Brain microvascular endothelial cell (primary cell): ENCODE measurements at regions not wholly inside any gene's neighbourhood (a gene's known extent, or its start where the extent isn't known, plus 50 kb on each side); places are given as distances from the start of the nearest gene placed in this dataset.

Experiments
- DNase-seq: peaks from one replicate; pipeline ENCODE4 v3.0.0-alpha.2; 2020
- H3K27ac ChIP-seq: fragments of 250-450 bp; sonication (Bioruptor Pico); 2 replicates; pipeline ENCODE4 v1.5.1; 2020; ENCODE audit warnings: mild to moderate bottlenecking, moderate library complexity
- H3K27me3 ChIP-seq: fragments of 250-450 bp; sonication (Bioruptor Pico); replicated peaks from 2 replicates; pipeline ENCODE4 v1.5.1; 2020; ENCODE audit warnings: mild to moderate bottlenecking
- H3K36me3 ChIP-seq: fragments of 250-450 bp; sonication (Bioruptor Pico); replicated peaks from 2 replicates; pipeline ENCODE4 v1.5.1; 2020; ENCODE audit warnings: mild to moderate bottlenecking
- H3K4me3 ChIP-seq: 2 replicates; pipeline ENCODE4 v1.5.1; 2011; ENCODE audit warnings: low read depth, mild to moderate bottlenecking, control low read depth, low read length, moderate library complexity
- in situ Hi-C: cut with HindIII; loops from 2 replicates; pipeline ENCODE4 v1.10.0; 2017; ENCODE audit warnings: low sequenced_read_pairs, low pct_ligation_motif_present
- TF ChIP-seq, protein P1 (sequence below): IDR thresholded peaks from 2 replicates; pipeline ENCODE4 v1.5.1; 2011; ENCODE audit warnings: low read depth, mild to moderate bottlenecking, moderate library complexity, low read length, control low read depth, inconsistent platforms; ENCODE audit errors: missing control alignments

DNA sequence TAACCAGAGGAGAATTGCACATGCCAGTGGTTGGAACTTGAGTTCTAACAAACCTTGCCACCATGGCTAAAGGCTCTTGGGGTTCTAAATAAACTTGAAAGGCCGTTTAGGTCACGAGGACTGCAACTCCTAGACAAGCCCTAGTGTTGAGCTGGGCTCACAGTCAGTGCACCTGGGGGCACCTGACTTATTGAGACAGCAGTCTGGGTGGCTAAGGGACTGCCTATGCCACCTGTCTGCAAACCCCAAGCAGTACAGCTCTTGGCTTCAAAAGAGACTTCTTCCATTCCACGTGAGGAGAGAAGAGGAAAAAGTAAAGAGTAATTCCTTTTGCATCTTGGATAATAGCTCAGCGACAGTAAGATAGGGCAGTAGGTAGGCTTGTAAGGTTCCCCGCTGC, 765.6 kb upstream of the FOXG1 start:
- H3K27me3 ChIP-seq: no peaks in the 10 kb centered on the region

DNA sequence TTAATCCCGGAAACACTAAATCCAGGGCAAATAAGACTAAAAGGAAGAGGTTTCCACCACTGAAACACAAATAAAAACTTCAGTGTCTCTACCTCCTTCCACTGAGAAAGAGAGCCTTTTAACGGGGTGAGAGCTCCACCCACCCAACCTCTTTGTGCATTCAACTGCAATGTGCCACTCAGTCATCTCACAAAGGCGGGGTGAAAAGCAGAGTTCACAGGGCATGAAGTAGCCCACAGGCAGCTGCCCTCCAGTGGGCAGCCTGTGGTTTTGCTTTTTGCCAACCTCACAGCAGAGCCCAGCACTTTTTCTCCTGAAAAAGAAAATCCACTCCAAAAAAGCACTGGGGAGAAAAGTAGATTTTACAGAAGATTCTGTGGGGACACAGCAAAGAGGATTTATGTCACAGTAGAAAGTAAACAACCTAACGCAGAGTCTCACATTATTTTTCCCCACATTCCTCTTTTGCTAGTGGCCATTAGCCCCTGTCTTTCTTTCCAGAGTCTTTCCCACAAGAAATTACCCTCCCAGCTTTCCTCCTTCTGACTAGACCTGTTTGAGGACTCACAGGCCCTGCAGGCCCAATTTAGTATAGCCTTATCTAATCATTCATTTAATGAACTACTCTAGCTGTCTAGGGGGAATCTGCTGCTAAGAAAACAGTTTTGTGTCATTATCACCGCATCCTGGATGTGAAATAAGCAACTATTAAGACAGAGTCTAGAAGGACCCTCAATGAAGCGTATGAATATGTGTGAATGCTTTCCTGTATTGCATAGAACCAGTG, 753.8 kb upstream of the FOXG1 start:
- H3K4me3 ChIP-seq: no peak overlapping the region
- no peak overlapping the region for H3K27ac ChIP-seq
- no peaks in the 10 kb centered on the region for H3K36me3 ChIP-seq
- in situ Hi-C loops: no loop called here
- DNase-seq: no peak
- TF ChIP-seq, protein P1, sequence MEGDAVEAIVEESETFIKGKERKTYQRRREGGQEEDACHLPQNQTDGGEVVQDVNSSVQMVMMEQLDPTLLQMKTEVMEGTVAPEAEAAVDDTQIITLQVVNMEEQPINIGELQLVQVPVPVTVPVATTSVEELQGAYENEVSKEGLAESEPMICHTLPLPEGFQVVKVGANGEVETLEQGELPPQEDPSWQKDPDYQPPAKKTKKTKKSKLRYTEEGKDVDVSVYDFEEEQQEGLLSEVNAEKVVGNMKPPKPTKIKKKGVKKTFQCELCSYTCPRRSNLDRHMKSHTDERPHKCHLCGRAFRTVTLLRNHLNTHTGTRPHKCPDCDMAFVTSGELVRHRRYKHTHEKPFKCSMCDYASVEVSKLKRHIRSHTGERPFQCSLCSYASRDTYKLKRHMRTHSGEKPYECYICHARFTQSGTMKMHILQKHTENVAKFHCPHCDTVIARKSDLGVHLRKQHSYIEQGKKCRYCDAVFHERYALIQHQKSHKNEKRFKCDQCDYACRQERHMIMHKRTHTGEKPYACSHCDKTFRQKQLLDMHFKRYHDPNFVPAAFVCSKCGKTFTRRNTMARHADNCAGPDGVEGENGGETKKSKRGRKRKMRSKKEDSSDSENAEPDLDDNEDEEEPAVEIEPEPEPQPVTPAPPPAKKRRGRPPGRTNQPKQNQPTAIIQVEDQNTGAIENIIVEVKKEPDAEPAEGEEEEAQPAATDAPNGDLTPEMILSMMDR: no peak
- no peaks in the 10 kb centered on the region for H3K27me3 ChIP-seq

More for the DNA sequence above, 765.6 kb upstream of the FOXG1 start:
- in situ Hi-C loops: no loop called here
- Histone ChIP-seq H3K4me3 (no peak overlapping the region), H3K27ac (no peak overlapping the region), H3K36me3 (no peaks in the 10 kb centered on the region)
- no peak for DNase-seq
- TF ChIP-seq, protein P1: no peak

DNA sequence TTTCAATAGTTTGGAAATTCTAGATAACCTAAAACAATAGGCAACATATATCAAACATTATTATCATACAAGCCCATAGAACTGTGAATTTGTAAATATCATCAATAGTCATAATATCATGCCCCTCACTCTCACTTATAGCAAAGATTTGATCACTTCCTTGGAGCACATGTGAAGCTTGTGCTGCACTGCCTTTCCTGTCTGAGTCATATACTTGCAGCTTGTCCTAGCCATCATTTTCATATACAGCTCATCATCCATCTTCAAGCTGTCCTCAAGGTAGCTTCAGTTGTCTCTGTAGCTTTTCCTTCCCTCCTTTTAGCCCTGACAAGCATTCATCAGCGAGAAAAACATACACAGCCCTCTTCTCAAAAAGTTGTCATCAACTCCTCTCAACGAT, 746.5 kb upstream of the FOXG1 start:
- no peak for DNase-seq
- TF ChIP-seq, protein P1: no peak
- no peaks in the 10 kb centered on the region for H3K27me3 ChIP-seq
- H3K4me3 ChIP-seq: no peak overlapping the region
- in situ Hi-C loops: no loop called here
- H3K36me3 ChIP-seq: no peaks in the 10 kb centered on the region
- no peak overlapping the region for H3K27ac ChIP-seq

DNA sequence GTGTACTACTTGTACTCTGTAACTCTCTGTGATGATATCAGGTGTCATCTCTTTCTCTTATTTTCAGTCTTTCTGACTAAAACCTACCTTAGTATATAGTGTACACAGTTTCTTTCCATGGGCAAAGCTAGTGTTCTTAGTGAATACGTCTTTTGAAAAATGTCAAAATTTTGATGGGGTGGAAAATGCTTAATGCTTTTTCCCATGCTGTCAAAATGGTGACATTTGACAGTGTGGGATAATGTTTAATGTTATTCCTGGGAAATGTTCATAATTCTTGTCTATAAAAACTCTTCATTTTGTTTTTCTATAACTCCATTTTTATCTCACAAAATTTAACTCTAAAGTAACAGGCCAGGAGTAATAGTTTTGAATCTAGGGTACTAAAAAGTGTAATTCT, 742.7 kb upstream of the FOXG1 start:
- H3K4me3 ChIP-seq: no peak overlapping the region
- in situ Hi-C loops: no loop called here
- no peak overlapping the region for H3K27ac ChIP-seq

DNA sequence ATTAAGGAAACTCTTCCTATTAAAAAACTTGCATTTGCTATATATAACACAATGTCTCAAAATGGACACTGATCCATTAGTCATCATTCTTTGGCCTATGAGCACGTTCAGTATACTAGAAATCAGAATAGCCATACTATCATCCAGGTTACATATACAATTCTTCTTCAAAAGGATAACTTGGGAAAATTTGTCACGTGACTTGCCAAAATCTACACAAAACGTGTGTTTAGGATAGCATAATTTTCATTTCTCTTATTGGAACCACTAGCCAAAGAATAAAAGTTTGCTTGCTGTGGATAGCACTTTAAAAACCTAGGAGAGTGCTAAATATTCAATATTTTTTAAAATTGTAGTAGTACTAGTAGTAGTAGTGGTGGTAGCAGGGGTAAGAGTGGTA, 714.3 kb upstream of the FOXG1 start:
- DNase-seq: no peak
- Histone ChIP-seq H3K27ac (no peak overlapping the region), H3K36me3 (no peaks in the 10 kb centered on the region), H3K27me3 (no peaks in the 10 kb centered on the region), H3K4me3 (no peak overlapping the region)
- TF ChIP-seq, protein P1: no peak
- in situ Hi-C loops: no loop called here

More for the DNA sequence above, 742.7 kb upstream of the FOXG1 start:
- TF ChIP-seq, protein P1: no peak
- no peaks in the 10 kb centered on the region for H3K27me3 ChIP-seq
- H3K36me3 ChIP-seq: no peaks in the 10 kb centered on the region
- DNase-seq: no peak

DNA sequence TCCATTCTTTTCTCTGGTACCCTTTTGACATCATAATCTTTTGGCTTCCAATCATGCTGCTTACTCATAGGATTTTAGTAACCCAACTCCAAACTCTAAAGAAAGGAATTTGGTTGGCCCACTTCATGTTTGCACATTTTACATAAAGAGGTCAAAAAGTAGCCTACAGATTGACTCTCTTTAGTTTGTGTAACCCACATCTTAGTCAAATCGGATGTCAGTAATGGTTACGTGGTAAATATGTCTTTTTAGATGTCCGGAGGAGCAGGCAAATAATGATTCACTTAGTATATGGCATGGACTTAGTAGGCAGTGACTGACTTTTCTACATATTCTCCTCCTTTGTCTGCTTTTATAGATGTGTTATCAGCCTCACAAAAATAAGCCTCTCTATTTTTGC, 711.6 kb upstream of the FOXG1 start:
- in situ Hi-C loops: no loop called here
- TF ChIP-seq, protein P1: no peak
- Histone ChIP-seq H3K36me3 (no peaks in the 10 kb centered on the region), H3K4me3 (no peak overlapping the region), H3K27ac (no peak overlapping the region), H3K27me3 (no peaks in the 10 kb centered on the region)
- no peak for DNase-seq
